ENCODE measurements at regions not wholly inside any gene's neighbourhood (a gene's known extent, or its start where the extent isn't known, plus 50 kb on each side); places are given as distances from the start of the nearest gene placed in this dataset.

GRCh38 chr15:47959617-47960413 is 161.0 kb upstream of the SLC24A5 start:
- Mint-ChIP-seq H3K27ac (no peak overlapping the region), H3K9me3 (0 out of 2 replicates have a peak, but pooled peaks cover 3% of the 10 kb centered on the region), H3K4me3 (no peak overlapping the region), H3K27me3 (ENCODE audit: low read depth) (no peaks in the 10 kb centered on the region), H3K36me3 (no peaks in the 10 kb centered on the region), H3K4me1 (peaks cover 15% of the 10 kb centered on the region)
- TF ChIP-seq SOX15 (CRISPR knock-in tag; IDR thresholded peaks at IDR 0.05) = no peak
- TF ChIP-seq CDX4 (CRISPR knock-in tag; IDR thresholded peaks at IDR 0.05; ENCODE audit: borderline replicate concordance) = no peak
- TF ChIP-seq NR2C2 (CRISPR knock-in tag; IDR thresholded peaks at IDR 0.05) = no peak
- TF ChIP-seq ZNF396 (CRISPR knock-in tag; IDR thresholded peaks at IDR 0.05; ENCODE audit: borderline replicate concordance) = no peak
- no peak for TF ChIP-seq CREM (CRISPR knock-in tag; IDR thresholded peaks at IDR 0.05)
- TF ChIP-seq EMX1 (CRISPR knock-in tag; IDR thresholded peaks at IDR 0.05) = no peak
- TF ChIP-seq GABPB1 (CRISPR knock-in tag; IDR thresholded peaks at IDR 0.05) = no peak
- no peak for TF ChIP-seq ZNF263 (CRISPR knock-in tag; IDR thresholded peaks at IDR 0.05; ENCODE audit: low read depth)
- TF ChIP-seq KAT7 (CRISPR knock-in tag; IDR thresholded peaks at IDR 0.05; ENCODE audit: borderline replicate concordance) = no peak
- TF ChIP-seq ZNF281 (CRISPR knock-in tag; IDR thresholded peaks at IDR 0.05) = no peak
- no peak for TF ChIP-seq ATF3 (CRISPR knock-in tag; conservative IDR thresholded peaks at IDR 0.05)
- no peak for TF ChIP-seq TEAD4 (CRISPR knock-in tag; IDR thresholded peaks at IDR 0.05)
- no peak for TF ChIP-seq STAT6 (CRISPR knock-in tag; conservative IDR thresholded peaks at IDR 0.05; ENCODE audit: low read depth)
- no peak for TF ChIP-seq E2F5 (CRISPR knock-in tag; IDR thresholded peaks at IDR 0.05)
- TF ChIP-seq ATF1 (CRISPR knock-in tag; IDR thresholded peaks at IDR 0.05) = no peak
- no peak for TF ChIP-seq ZNF671 (CRISPR knock-in tag; IDR thresholded peaks at IDR 0.05)
- no peak for TF ChIP-seq ZBTB43 (CRISPR knock-in tag; IDR thresholded peaks at IDR 0.05)
- DNase-seq (ENCODE audit: low spot score) = no peak
- ChIA-PET CTCF (interaction anchor here (0.8 kb wide), 1 partner anchor 29 kb away, joined by 3 read pairs; no protein-coding TSS in a partner anchor), POLR2A (interaction anchor here (0.6 kb wide), 1 partner anchor 131 kb away, joined by 3 read pairs; no protein-coding TSS in a partner anchor)
- ATAC-seq = no peak
